Left ventricle myocardium superior (tissue), 1 donor: ENCODE measurements at regions not wholly inside any gene's neighbourhood (a gene's known extent, or its start where the extent isn't known, plus 50 kb on each side); places are given as distances from the start of the nearest gene placed in this dataset.
"Not testable (repeated sequence)": the region's sequence is repeated elsewhere in the genome, so short reads cannot be mapped to it uniquely, and the experiment has no call there.

Experiments
- ATAC-seq: fragments of 200-7000 bp; cut with Tn5 transposase; one replicate; pipeline ENCODE4 v1.9.1; 2020; ENCODE audit warnings: mild to moderate bottlenecking, moderate library complexity
- DNase-seq: peaks from one replicate; pipeline ENCODE4 v3.0.0-alpha.2; 2020
- intact Hi-C: fragments of 100-400 bp; cut with micrococcal nuclease; formaldehyde crosslinking; loops from one replicate; pipeline ENCODE4 v1.11.0; 2022
- donor health status: DM: no; HTN: yes; CAD: no; lungs with severe emphysema.

DNA sequence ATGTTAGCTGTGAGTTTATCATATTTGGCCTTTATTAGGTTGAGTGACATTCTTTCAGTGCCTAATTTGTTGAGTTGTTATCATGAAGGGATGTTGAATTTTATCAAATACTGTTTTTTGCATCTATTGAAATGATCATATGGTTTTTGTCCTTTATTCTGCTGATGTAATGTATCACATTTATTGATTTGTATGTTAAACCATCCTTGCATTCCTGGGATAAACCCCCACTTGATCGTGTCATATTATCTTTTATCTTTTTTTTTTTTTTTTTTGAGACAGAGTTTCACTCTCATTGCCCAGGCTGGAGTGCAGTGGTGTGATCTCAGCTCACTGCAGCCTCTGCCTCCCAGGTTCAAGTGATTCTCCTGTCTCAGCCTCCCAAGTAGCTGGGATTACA, 51.9 kb upstream of the MFGE8 start:
- ATAC-seq, intact Hi-C loops, DNase-seq: not testable (repeated sequence)

DNA sequence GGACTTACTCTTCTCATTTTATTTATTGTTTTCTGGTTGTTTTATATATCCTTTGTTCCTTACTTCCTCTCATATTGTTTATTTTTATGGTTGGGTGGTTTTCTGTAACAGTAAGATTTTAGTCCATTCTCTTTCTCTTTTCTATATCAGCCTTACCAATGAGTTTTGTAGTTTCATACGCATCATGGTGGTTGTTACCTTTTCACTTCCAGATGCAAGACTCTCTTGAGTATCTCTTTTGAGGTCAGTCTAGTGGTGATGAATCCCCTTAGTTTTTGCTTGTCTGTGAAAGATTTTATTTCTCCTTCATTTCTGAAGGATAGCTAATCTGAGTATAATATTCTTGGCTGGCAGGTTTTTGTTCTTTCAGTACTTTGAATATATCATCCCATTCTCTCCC, 57.1 kb upstream of the MFGE8 start:
- DNase-seq (no peak), ATAC-seq (no peak)
- intact Hi-C loops: no loop called here

GRCh38 chr15:88974392-88974791, 61.2 kb upstream of the MFGE8 start:
- intact Hi-C loops: no loop called here
- ATAC-seq (no peak), DNase-seq (no peak)

DNA sequence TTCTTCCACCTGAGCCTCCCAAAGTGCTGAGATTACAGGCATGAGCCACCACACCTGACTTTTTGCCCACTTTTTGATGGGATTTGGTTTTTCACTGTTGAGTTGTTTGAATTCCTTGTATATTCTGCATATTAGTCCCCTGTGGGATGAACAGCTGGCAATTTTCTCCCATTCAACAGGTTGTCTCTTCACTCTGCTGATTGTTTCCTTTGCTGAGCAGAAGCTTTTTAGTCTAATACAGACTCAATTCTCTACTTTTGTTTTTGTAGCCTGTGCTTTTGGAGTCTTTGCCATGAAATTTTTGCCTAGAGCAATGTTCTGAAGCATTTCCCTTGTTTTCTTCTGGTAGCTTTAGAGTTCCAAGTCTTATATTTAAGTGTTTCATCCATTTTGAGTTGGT, 62.7 kb upstream of the MFGE8 start:
- DNase-seq: no peak
- intact Hi-C loops: no loop called here
- no peak for ATAC-seq

DNA sequence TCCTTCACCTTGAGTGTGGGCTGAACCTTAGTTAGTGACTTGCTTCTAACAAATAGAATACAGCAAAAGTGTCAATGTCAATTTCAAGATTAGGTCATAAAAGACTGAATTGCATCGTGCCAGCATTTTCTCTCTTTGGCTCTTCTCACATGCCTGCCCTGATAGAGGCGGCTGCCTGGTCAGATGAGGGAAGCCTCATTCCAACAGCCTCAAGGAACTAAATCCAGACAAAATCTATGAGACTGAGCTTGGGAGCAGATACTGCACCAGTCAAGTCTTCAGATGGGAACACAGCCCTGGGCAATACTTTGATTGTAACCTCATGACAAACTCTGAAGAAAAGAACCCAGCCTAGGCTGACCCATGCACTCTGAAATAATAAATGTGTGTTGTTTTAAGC, 63.5 kb upstream of the MFGE8 start:
- intact Hi-C loops: no loop called here
- ATAC-seq: no peak
- DNase-seq: no peak

DNA sequence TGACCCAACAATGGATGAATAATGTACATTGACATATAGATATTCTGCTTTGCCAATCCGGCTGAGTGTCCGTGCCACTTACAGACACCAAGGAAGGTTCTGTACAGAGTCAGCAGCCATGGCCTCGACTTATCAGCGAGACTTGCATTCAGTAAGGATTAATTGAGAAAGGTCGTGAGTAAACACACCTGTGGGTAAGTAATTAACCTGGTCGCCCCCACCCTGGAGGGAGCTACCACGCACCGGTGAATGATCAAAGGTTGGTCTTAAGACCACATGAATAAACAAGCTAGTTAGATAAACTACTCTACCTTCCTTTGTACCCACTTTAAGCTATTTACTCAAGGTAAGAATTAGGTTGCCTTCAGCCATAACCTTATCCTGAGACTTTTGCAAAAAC, 66.5 kb upstream of the MFGE8 start:
- no peak for DNase-seq
- intact Hi-C loops: no loop called here
- ATAC-seq: no peak

DNA sequence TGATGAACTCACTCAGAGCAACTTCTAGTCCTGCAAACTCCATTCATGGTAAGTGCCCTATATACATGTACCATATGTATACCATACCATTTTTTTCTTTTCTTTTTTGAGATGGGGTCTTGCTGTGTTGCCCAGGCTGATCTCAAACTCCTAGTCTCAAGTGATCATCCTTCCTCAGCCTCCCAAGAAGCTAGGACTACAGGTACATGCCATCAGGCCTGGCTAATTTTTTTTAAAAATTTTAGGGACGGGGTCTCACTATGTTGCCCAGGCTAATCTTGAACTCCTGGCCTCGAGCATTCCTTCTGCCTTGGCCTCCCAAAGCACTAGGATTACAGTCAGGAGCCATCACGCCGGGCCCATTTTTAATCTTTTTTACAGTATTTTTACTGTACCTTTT, 67.3 kb upstream of the MFGE8 start:
- ATAC-seq (no peak), DNase-seq (no peak)
- intact Hi-C loops: no loop called here

DNA sequence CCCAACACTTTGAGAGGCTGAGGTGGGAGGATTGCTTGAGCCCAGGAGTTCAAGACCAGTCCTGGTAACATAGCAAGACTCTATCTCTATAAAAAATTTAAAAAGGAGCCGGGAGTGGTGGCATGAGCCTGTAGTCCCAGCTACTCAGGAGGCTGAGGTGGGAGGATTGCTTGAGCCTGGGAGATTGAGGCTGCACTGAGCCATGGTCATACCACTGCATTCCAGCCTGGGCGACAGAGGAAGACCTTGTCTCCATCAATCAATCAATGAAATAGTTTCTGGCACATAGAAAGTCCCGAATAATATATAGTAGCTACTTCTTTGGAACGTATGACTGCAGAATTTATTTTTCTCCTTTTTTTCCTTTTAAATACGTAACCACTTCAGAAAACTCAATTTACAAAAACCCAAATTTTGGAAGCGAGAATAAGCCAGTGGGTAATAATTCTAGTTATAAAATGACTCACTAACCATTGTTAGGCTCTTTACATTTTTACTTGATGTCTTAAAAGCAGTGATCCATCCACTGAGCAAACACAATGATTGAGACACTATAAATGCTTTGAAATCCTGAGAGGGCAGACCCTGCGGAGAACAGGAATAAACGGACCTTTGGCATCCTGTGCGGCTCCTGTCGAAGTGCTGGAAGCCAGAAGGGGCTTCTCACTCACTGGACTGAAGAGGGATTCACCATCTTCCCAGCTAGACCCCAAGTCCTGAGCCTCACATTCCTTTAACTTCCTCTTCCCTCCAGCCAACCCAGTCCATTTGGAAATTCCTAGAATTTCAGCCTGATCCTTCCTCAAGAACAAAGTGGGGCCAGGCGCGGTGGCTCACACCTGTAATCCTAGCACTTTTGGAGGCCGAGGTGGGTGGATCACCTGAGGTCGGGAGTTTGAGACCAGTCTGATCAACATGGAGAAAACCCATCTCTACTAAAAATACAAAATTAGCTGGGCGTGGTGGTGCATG, 68.4 kb upstream of the MFGE8 start:
- no peak for DNase-seq
- intact Hi-C loops: no loop called here
- ATAC-seq: no peak

DNA sequence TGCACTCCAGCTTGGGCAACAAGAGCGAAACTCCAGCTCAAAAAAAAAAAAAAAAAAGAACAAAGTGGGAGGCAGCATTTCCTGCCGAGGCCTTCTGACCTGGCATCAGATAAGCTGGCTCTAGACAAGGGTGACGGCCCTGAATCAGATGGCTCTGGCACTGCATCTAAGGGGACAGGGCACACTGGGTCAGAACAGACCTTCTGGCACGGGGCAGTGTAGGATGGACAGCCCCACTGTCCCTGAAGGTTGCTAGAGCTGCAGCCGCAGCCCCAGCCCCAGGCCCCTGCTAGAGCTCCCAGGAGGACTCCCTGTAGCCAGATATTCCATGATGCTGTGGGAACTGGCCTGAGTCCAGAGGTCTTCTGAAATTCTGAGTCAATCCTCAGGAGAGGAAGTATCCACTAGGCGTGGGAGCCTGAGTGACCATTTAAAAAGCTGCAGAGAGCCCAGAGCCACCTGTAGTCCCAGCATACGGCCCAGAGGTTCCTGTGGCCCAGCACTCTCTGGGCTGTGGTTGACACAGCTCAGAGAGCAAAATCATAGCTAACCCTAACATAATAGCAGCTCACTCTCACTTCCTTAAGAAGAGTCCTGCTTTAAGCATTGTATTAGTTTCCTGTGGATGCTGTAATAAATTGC, 69.2 kb upstream of the MFGE8 start:
- peak; percentile 95 for ATAC-seq
- intact Hi-C loops: no loop called here
- peak; percentile 70 for DNase-seq

GRCh38 chr15:88982946-88983342, 69.8 kb upstream of the MFGE8 start:
- ATAC-seq (no peak), DNase-seq (no peak)
- intact Hi-C loops: no loop called here

GRCh38 chr15:88983861-88984429, 70.8 kb upstream of the MFGE8 start:
- no peak for ATAC-seq
- intact Hi-C loops: no loop called here
- DNase-seq: no peak

DNA sequence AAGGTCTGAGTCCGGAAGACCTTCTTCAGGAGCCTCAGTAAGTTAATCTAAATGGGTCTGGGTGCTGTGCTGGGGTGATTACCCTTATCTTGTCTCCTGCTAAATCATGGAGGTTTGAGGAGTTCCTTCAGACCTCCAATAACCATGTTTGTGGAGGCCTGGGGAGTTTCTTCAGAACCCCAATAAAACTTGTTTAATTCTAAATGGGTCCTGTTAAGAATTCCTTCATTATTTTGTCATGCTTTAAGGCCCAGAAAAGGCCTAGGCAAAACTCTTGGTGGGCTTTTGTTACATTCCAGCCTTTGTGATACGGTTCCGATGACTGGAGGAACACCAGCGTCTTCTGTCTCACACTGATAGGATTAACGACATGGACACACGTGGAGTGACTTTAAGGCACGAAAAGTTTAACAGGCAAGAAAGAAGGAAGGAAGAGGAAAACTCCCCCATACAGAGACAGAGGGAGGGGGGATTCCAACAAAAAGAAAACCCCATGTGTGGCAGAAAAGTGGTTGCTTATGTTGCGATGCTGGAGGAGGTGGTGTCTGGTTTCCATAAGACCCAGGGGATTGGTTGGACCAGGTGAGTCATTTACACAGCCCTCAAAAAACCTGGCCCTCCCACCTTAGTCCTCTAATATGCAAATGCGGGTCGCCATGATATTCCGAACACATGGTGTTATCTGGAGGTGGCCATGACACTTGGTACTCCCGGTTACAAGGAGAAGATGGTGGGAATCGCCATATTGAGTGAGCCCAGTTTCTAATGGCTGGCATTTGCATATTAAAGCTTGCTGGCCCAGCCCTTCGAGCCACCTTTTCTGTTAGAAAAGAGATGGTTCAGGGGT, 72.6 kb upstream of the MFGE8 start:
- DNase-seq (no peak), ATAC-seq (no peak)
- intact Hi-C loops: no loop called here

DNA sequence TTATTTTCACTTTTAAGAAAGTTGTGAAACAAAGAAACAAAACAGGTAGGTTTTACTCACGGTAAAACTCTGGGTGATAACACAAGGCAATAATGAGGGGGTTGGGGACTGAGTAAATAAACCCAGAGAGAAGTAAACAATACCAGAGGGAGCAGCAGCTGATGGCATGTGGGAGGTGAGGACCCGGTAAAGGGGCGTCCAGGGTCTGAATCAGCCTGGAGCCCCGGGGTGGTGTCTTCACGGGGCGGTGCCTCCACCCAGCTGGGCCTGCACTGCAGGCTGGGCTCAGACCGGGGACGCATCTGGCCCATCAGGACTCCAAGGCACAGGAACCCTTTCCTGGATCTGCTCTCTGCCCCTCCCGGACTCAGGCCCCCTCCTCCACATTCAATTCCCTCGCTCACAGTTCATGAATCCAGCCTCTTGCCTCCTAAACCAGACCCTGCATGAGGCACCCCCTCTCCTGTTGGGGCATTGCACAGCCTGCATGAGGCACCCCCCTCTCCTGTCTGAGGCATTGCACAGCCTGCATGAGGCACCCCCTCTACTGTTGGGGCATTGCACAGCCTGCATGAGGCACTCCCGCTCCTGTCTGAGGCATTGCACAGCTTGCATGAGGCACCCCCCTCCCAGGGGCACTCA, 73.9 kb upstream of the MFGE8 start:
- DNase-seq: no peak
- intact Hi-C loops: no loop called here
- ATAC-seq: no peak

DNA sequence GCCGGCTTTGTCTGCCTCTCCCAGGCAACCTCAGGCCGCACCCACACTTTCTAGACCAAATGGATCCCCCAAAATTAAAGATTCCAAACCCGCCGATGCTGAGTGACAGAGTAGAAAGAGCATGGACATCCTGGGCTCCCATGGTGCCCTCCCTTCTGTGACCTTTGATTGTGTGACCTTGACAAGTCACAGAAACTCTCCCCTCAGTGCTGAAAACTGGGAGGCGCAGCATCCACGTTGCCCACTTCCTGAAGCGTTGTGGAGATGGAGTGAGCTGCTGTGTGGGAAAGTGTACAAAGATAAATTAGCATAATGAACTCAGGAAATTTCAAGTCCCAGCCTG, 74.4 kb upstream of the MFGE8 start:
- no peak for DNase-seq

DNA sequence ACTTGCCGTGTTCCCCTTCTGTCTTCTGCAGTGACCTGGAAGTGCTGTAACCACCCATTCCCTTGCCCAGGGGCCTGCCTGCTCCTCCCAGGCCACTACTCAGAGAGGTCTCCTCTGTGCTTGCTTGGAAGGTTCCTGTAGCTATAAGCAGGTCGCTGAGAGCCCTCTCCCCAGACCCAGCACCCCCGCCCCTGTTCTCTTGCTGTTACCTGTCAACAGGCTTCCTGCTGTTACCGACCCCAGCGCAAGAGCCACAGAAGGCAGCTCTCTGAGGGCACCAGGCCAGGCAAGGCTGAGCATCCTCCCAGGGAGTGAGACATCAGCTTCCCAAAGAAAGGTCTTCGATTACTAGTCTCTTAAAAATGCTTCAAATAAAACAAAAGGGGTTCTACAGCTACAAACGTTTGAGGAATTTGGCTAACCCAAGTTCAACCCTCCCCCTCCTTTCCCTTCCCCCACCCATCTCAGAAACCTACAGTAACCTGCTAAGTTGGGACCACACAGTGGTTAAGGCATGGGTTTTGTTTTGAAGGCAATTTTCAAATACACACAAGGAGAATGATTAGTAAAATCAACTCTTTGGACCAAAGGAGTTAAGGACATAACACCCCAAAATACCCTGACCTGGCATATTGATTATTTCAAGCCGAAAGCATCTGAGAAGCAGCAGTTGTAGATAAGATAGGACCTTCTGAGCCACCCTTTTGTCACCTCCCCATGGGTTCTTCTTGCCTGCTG, 74.9 kb upstream of the MFGE8 start:
- no peak for DNase-seq
- intact Hi-C loops: no loop called here
- ATAC-seq: no peak

More for the DNA sequence above, 74.4 kb upstream of the MFGE8 start:
- intact Hi-C loops: no loop called here
- ATAC-seq: no peak

DNA sequence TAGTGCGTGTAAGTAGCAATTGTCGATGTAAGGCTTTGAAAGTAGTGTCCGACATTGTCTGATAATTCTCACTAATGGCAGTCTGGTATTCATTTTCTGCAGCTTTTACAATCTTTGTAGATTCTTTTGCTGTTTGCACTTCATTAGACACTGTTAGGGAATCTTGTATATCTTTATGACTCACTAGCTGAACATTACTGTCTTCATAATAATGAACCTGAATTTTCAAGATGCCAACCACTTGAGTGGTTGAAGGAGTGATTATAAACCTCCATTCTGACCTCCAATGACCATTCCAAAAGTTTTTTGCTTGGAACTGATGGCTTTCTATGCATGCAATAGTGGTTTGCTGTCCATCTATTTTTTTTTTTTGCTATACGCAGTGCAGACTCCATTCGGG, 76.4 kb upstream of the MFGE8 start:
- intact Hi-C loops: no loop called here
- ATAC-seq (no peak), DNase-seq (no peak)

- intact Hi-C loops: no loop called here
- DNase-seq: no peak
- no peak for ATAC-seq
Measured at GRCh38 chr15:88990185-88990679, 77.1 kb upstream of the MFGE8 start.

- DNase-seq: no peak
- intact Hi-C loops: no loop called here
- ATAC-seq: no peak
Measured at GRCh38 chr15:88992216-88992615, 79.0 kb upstream of the MFGE8 start.
